ENCODE measurements at regions not wholly inside any gene's neighbourhood (a gene's known extent, or its start where the extent isn't known, plus 50 kb on each side); places are given as distances from the start of the nearest gene placed in this dataset.

- peaks cover 8% of the 10 kb centered on the region for H3K9me3 ChIP-seq (ENCODE audit: control insufficient read depth, low read length)
- H3K4me1 ChIP-seq (ENCODE audit: control insufficient read depth, insufficient read depth, low read length) = no peaks in the 10 kb centered on the region
- H3K4me3 ChIP-seq (ENCODE audit: low read length) = no peak overlapping the region
- no peaks in the 10 kb centered on the region for H3K36me3 ChIP-seq (ENCODE audit: control insufficient read depth, insufficient read depth, low read length, severe bottlenecking)
- no peak overlapping the region for H3K9ac ChIP-seq (ENCODE audit: low read length)
- DNase-seq (ENCODE audit: low read depth) = no peak
- no peaks in the 10 kb centered on the region for H3K27me3 ChIP-seq (replicated peaks; ENCODE audit: control insufficient read depth, insufficient read depth, low read length)
Measured at GRCh38 chr3:110291886-110292501, 779.6 kb upstream of the NECTIN3 start.

- peaks cover 4% of the 10 kb centered on the region for H3K9me3 ChIP-seq (ENCODE audit: control insufficient read depth, low read length)
- H3K9ac ChIP-seq (ENCODE audit: low read length) = no peak overlapping the region
- no peak for DNase-seq (ENCODE audit: low read depth)
- no peaks in the 10 kb centered on the region for H3K4me1 ChIP-seq (ENCODE audit: control insufficient read depth, insufficient read depth, low read length)
- no peaks in the 10 kb centered on the region for H3K36me3 ChIP-seq (ENCODE audit: control insufficient read depth, insufficient read depth, low read length, severe bottlenecking)
- no peak overlapping the region for H3K4me3 ChIP-seq (ENCODE audit: low read length)
- H3K27me3 ChIP-seq (replicated peaks; ENCODE audit: control insufficient read depth, insufficient read depth, low read length) = no peaks in the 10 kb centered on the region
Measured at GRCh38 chr3:110293660-110294059, 778.0 kb upstream of the NECTIN3 start.

- Histone ChIP-seq H3K36me3 (ENCODE audit: control insufficient read depth, insufficient read depth, low read length, severe bottlenecking) (no peaks in the 10 kb centered on the region), H3K27me3 (replicated peaks; ENCODE audit: control insufficient read depth, insufficient read depth, low read length) (no peaks in the 10 kb centered on the region), H3K9ac (ENCODE audit: low read length) (no peak overlapping the region), H3K9me3 (ENCODE audit: control insufficient read depth, low read length) (peaks cover 4% of the 10 kb centered on the region), H3K4me1 (ENCODE audit: control insufficient read depth, insufficient read depth, low read length) (no peaks in the 10 kb centered on the region), H3K4me3 (ENCODE audit: low read length) (no peak overlapping the region)
- peak; percentile 9 for DNase-seq (ENCODE audit: low read depth)
Measured at GRCh38 chr3:110296885-110297284, 774.7 kb upstream of the NECTIN3 start.

GRCh38 chr3:110301781-110302180 is 769.8 kb upstream of the NECTIN3 start:
- H3K27me3 ChIP-seq (replicated peaks; ENCODE audit: control insufficient read depth, insufficient read depth, low read length) = no peaks in the 10 kb centered on the region
- no peaks in the 10 kb centered on the region for H3K9me3 ChIP-seq (ENCODE audit: control insufficient read depth, low read length)
- H3K36me3 ChIP-seq (ENCODE audit: control insufficient read depth, insufficient read depth, low read length, severe bottlenecking) = no peaks in the 10 kb centered on the region
- no peak overlapping the region for H3K9ac ChIP-seq (ENCODE audit: low read length)
- DNase-seq (ENCODE audit: low read depth) = no peak
- no peak overlapping the region for H3K4me3 ChIP-seq (ENCODE audit: low read length)
- H3K4me1 ChIP-seq (ENCODE audit: control insufficient read depth, insufficient read depth, low read length) = no peaks in the 10 kb centered on the region

- Histone ChIP-seq H3K4me3 (ENCODE audit: low read length) (no peak overlapping the region), H3K9ac (ENCODE audit: low read length) (no peak overlapping the region), H3K36me3 (ENCODE audit: control insufficient read depth, insufficient read depth, low read length, severe bottlenecking) (no peaks in the 10 kb centered on the region), H3K27me3 (replicated peaks; ENCODE audit: control insufficient read depth, insufficient read depth, low read length) (no peaks in the 10 kb centered on the region), H3K9me3 (ENCODE audit: control insufficient read depth, low read length) (no peaks in the 10 kb centered on the region), H3K4me1 (ENCODE audit: control insufficient read depth, insufficient read depth, low read length) (no peaks in the 10 kb centered on the region)
- peak; percentile 67 for DNase-seq (ENCODE audit: low read depth)
Measured at GRCh38 chr3:110307065-110307809, 764.4 kb upstream of the NECTIN3 start.

- DNase-seq (ENCODE audit: low read depth) = no peak
- Histone ChIP-seq H3K27me3 (replicated peaks; ENCODE audit: control insufficient read depth, insufficient read depth, low read length) (no peaks in the 10 kb centered on the region), H3K36me3 (ENCODE audit: control insufficient read depth, insufficient read depth, low read length, severe bottlenecking) (no peaks in the 10 kb centered on the region), H3K9ac (ENCODE audit: low read length) (no peak overlapping the region), H3K4me1 (ENCODE audit: control insufficient read depth, insufficient read depth, low read length) (no peaks in the 10 kb centered on the region), H3K4me3 (ENCODE audit: low read length) (no peak overlapping the region), H3K9me3 (ENCODE audit: control insufficient read depth, low read length) (no peaks in the 10 kb centered on the region)
Measured at GRCh38 chr3:110311541-110311940, 760.1 kb upstream of the NECTIN3 start.

GRCh38 chr3:110314512-110315114 is 757.0 kb upstream of the NECTIN3 start:
- no peaks in the 10 kb centered on the region for H3K9me3 ChIP-seq (ENCODE audit: control insufficient read depth, low read length)
- H3K4me3 ChIP-seq (ENCODE audit: low read length) = no peak overlapping the region
- H3K27me3 ChIP-seq (replicated peaks; ENCODE audit: control insufficient read depth, insufficient read depth, low read length) = no peaks in the 10 kb centered on the region
- DNase-seq (ENCODE audit: low read depth) = peak; percentile 73
- no peaks in the 10 kb centered on the region for H3K4me1 ChIP-seq (ENCODE audit: control insufficient read depth, insufficient read depth, low read length)
- H3K36me3 ChIP-seq (ENCODE audit: control insufficient read depth, insufficient read depth, low read length, severe bottlenecking) = no peaks in the 10 kb centered on the region
- H3K9ac ChIP-seq (ENCODE audit: low read length) = no peak overlapping the region

- Histone ChIP-seq H3K9ac (ENCODE audit: low read length) (no peak overlapping the region), H3K9me3 (ENCODE audit: control insufficient read depth, low read length) (no peaks in the 10 kb centered on the region), H3K36me3 (ENCODE audit: control insufficient read depth, insufficient read depth, low read length, severe bottlenecking) (no peaks in the 10 kb centered on the region), H3K27me3 (replicated peaks; ENCODE audit: control insufficient read depth, insufficient read depth, low read length) (no peaks in the 10 kb centered on the region), H3K4me3 (ENCODE audit: low read length) (no peak overlapping the region), H3K4me1 (ENCODE audit: control insufficient read depth, insufficient read depth, low read length) (no peaks in the 10 kb centered on the region)
- peak; percentile 11 for DNase-seq (ENCODE audit: low read depth)
Measured at GRCh38 chr3:110318108-110318507, 753.5 kb upstream of the NECTIN3 start.

GRCh38 chr3:110323349-110323748 is 748.3 kb upstream of the NECTIN3 start:
- H3K36me3 ChIP-seq (ENCODE audit: control insufficient read depth, insufficient read depth, low read length, severe bottlenecking) = no peaks in the 10 kb centered on the region
- DNase-seq (ENCODE audit: low read depth) = no peak
- no peaks in the 10 kb centered on the region for H3K27me3 ChIP-seq (replicated peaks; ENCODE audit: control insufficient read depth, insufficient read depth, low read length)
- no peak overlapping the region for H3K9ac ChIP-seq (ENCODE audit: low read length)
- peaks cover 4% of the 10 kb centered on the region for H3K4me1 ChIP-seq (ENCODE audit: control insufficient read depth, insufficient read depth, low read length)
- no peak overlapping the region for H3K4me3 ChIP-seq (ENCODE audit: low read length)
- no peaks in the 10 kb centered on the region for H3K9me3 ChIP-seq (ENCODE audit: control insufficient read depth, low read length)

GRCh38 chr3:110324171-110324705 is 747.4 kb upstream of the NECTIN3 start:
- no peaks in the 10 kb centered on the region for H3K9me3 ChIP-seq (ENCODE audit: control insufficient read depth, low read length)
- H3K36me3 ChIP-seq (ENCODE audit: control insufficient read depth, insufficient read depth, low read length, severe bottlenecking) = no peaks in the 10 kb centered on the region
- H3K27me3 ChIP-seq (replicated peaks; ENCODE audit: control insufficient read depth, insufficient read depth, low read length) = no peaks in the 10 kb centered on the region
- DNase-seq (ENCODE audit: low read depth) = peak; percentile 31
- no peak overlapping the region for H3K9ac ChIP-seq (ENCODE audit: low read length)
- H3K4me1 ChIP-seq (ENCODE audit: control insufficient read depth, insufficient read depth, low read length) = peaks cover 4% of the 10 kb centered on the region
- no peak overlapping the region for H3K4me3 ChIP-seq (ENCODE audit: low read length)

GRCh38 chr3:110327870-110328269 is 743.7 kb upstream of the NECTIN3 start:
- Histone ChIP-seq H3K4me3 (ENCODE audit: low read length) (no peak overlapping the region), H3K36me3 (ENCODE audit: control insufficient read depth, insufficient read depth, low read length, severe bottlenecking) (no peaks in the 10 kb centered on the region), H3K27me3 (replicated peaks; ENCODE audit: control insufficient read depth, insufficient read depth, low read length) (no peaks in the 10 kb centered on the region), H3K4me1 (ENCODE audit: control insufficient read depth, insufficient read depth, low read length) (peaks cover 4% of the 10 kb centered on the region), H3K9ac (ENCODE audit: low read length) (no peak overlapping the region), H3K9me3 (ENCODE audit: control insufficient read depth, low read length) (no peaks in the 10 kb centered on the region)
- DNase-seq (ENCODE audit: low read depth) = no peak
